ENCODE measurements at regions not wholly inside any gene's neighbourhood (a gene's known extent, or its start where the extent isn't known, plus 50 kb on each side); places are given as distances from the start of the nearest gene placed in this dataset.

DNA sequence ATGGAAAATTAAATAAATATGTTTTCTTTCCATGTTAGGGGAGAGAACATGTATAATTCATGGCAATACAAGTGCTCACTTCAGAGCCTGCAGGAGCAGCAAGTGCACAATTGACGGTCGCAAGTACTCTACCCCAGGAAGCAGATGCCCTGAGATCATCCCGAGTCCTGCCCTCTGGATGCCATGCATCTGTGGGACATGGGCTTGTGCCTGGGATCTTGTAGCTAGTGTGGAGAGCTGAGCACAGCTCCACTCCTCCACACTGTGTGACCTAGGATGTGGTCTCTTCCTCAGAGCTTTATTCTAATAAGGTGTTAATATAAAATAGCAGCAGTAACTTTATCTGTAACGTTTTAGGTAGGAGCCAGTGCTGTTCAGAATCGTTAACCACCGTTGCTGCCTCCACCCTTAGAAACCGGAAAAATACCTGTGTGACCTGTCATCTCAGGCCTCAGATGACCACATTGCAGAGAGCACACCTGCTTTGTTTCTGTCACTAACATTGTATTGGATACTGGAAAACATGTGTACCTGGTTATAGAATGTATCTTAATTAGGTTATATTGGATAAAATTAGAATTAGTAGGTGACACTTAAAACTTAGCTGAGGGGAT is 105.0 kb upstream of the GOLGA6L6 start:
- intact Hi-C loops (cut with micrococcal nuclease; ENCODE audit: unreplicated experiment) = no loop called here
- ATAC-seq = peak; percentile 57

DNA sequence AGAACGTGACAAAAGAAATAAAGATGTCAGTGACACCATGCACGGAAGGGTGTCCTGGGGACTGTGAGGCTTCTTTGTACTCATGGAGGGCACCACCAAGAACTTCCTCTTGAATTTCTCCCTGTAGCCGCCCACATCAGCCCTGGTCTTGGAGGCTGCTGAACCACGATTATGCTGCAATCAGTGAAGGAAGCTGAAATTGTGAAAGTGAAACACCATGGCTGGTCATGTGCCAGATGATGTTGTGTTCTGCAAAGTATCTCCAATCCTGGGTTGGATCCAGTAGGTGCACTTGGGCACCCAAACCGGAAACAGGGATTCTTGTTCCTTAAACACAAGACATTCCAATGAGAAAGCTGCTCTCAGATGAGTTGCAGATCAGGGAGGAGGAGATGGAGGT is 104.4 kb upstream of the GOLGA6L6 start:
- DNase-seq (ENCODE audit: low read depth, low spot score) = no peak
- H3K27me3 ChIP-seq (ENCODE audit: control insufficient read depth, insufficient read depth, low read length) = peaks cover 25% of the 10 kb centered on the region
- no peak overlapping the region for H3K4me3 ChIP-seq (ENCODE audit: low read depth in 2 of 2, low read length in 2 of 2)
- H3K9me3 ChIP-seq (ENCODE audit: control insufficient read depth, insufficient read depth, low read depth, low read length) = no peaks in the 10 kb centered on the region
- TF ChIP-seq TCF7L2 (IDR thresholded peaks at IDR 0.05; ENCODE audit: low read depth, low read length) = no peak
- TF ChIP-seq SIN3A (IDR thresholded peaks at IDR 0.05; ENCODE audit: borderline replicate concordance, insufficient read depth, low read depth, low read length) = no peak
- ChIA-PET POLR2A (no interaction called here), CTCF (no interaction called here)
- no peaks in the 10 kb centered on the region for H3K36me3 ChIP-seq (ENCODE audit: control insufficient read depth, insufficient read depth, low read length)
- in situ Hi-C loops (cut with HindIII; ENCODE audit: low pct_unique_long_range_greater_than_20kb, low sequenced_read_pairs) = no loop called here
- no TSS peak for BruUV-seq (replicated peaks)
- 0 out of 2 replicates have a peak, but pooled peaks cover 3% of the 10 kb centered on the region for H3K4me1 ChIP-seq (ENCODE audit: control insufficient read depth, insufficient read depth, low read length)
- ATAC-seq = peak; percentile 37; the same call in 1 of the 2 replicates
- intact Hi-C loops (cut with micrococcal nuclease; ENCODE audit: unreplicated experiment) = no loop called here
- no peak overlapping the region for H3K27ac ChIP-seq (ENCODE audit: low read length)

More for the DNA sequence above, 105.0 kb upstream of the GOLGA6L6 start:
- CTCF ChIA-PET = no interaction called here
- H3K4me3 ChIP-seq (ENCODE audit: low read depth in 2 of 2, low read length in 2 of 2) = no peak overlapping the region
- DNase-seq (ENCODE audit: low read depth, low spot score) = no peak
- in situ Hi-C loops (cut with HindIII; ENCODE audit: low pct_unique_long_range_greater_than_20kb, low sequenced_read_pairs) = no loop called here
- no TSS peak for BruUV-seq (replicated peaks)
- no peak overlapping the region for H3K27ac ChIP-seq (ENCODE audit: low read length)
- no peaks in the 10 kb centered on the region for H3K9me3 ChIP-seq (ENCODE audit: control insufficient read depth, insufficient read depth, low read depth, low read length)
- TF ChIP-seq, protein P1, sequence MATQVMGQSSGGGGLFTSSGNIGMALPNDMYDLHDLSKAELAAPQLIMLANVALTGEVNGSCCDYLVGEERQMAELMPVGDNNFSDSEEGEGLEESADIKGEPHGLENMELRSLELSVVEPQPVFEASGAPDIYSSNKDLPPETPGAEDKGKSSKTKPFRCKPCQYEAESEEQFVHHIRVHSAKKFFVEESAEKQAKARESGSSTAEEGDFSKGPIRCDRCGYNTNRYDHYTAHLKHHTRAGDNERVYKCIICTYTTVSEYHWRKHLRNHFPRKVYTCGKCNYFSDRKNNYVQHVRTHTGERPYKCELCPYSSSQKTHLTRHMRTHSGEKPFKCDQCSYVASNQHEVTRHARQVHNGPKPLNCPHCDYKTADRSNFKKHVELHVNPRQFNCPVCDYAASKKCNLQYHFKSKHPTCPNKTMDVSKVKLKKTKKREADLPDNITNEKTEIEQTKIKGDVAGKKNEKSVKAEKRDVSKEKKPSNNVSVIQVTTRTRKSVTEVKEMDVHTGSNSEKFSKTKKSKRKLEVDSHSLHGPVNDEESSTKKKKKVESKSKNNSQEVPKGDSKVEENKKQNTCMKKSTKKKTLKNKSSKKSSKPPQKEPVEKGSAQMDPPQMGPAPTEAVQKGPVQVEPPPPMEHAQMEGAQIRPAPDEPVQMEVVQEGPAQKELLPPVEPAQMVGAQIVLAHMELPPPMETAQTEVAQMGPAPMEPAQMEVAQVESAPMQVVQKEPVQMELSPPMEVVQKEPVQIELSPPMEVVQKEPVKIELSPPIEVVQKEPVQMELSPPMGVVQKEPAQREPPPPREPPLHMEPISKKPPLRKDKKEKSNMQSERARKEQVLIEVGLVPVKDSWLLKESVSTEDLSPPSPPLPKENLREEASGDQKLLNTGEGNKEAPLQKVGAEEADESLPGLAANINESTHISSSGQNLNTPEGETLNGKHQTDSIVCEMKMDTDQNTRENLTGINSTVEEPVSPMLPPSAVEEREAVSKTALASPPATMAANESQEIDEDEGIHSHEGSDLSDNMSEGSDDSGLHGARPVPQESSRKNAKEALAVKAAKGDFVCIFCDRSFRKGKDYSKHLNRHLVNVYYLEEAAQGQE (IDR thresholded peaks at IDR 0.05; ENCODE audit: insufficient read depth in 1 of 2, low read depth in 2 of 2, low read length in 1 of 2) = no peak
- no peak for TF ChIP-seq POLR2AphosphoS5 (IDR thresholded peaks at IDR 0.05; ENCODE audit: low read depth, low read length)
- no peak for TF ChIP-seq TCF7L2 (IDR thresholded peaks at IDR 0.05; ENCODE audit: low read depth, low read length)
- TF ChIP-seq, protein P2, sequence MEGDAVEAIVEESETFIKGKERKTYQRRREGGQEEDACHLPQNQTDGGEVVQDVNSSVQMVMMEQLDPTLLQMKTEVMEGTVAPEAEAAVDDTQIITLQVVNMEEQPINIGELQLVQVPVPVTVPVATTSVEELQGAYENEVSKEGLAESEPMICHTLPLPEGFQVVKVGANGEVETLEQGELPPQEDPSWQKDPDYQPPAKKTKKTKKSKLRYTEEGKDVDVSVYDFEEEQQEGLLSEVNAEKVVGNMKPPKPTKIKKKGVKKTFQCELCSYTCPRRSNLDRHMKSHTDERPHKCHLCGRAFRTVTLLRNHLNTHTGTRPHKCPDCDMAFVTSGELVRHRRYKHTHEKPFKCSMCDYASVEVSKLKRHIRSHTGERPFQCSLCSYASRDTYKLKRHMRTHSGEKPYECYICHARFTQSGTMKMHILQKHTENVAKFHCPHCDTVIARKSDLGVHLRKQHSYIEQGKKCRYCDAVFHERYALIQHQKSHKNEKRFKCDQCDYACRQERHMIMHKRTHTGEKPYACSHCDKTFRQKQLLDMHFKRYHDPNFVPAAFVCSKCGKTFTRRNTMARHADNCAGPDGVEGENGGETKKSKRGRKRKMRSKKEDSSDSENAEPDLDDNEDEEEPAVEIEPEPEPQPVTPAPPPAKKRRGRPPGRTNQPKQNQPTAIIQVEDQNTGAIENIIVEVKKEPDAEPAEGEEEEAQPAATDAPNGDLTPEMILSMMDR (IDR thresholded peaks at IDR 0.05) = no peak
- no peak for TF ChIP-seq SIN3A (IDR thresholded peaks at IDR 0.05; ENCODE audit: borderline replicate concordance, insufficient read depth, low read depth, low read length)
- POLR2A ChIA-PET = no interaction called here
- H3K4me1 ChIP-seq (ENCODE audit: control insufficient read depth, insufficient read depth, low read length) = 0 out of 2 replicates have a peak, but pooled peaks cover 3% of the 10 kb centered on the region
- peaks cover 25% of the 10 kb centered on the region for H3K27me3 ChIP-seq (ENCODE audit: control insufficient read depth, insufficient read depth, low read length)
- no peaks in the 10 kb centered on the region for H3K36me3 ChIP-seq (ENCODE audit: control insufficient read depth, insufficient read depth, low read length)

DNA sequence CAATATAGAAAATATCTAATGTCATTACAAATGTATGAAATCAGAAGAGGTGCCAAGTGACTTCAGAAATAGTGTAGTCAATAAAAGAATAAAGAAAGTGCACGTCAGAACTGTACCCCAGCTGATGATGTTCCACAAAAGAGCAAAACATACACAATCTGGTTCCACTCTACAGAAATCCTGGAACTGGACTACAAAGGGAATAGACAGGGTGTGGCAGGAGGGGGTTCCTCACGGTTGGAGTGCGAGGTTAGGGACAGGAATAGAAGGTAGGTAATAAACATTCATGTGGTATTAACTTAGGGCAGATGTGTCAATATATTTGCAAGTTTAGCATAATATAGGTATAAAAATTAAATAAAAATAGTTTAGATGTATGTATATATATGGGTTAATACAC is 103.3 kb upstream of the GOLGA6L6 start:
- no peak overlapping the region for H3K4me3 ChIP-seq (ENCODE audit: low read depth in 2 of 2, low read length in 2 of 2)
- no peaks in the 10 kb centered on the region for H3K9me3 ChIP-seq (ENCODE audit: control insufficient read depth, insufficient read depth, low read depth, low read length)
- ATAC-seq (no peak), DNase-seq (ENCODE audit: low read depth, low spot score) (no peak)
- in situ Hi-C loops (cut with HindIII; ENCODE audit: low pct_unique_long_range_greater_than_20kb, low sequenced_read_pairs) (no loop called here), intact Hi-C loops (cut with micrococcal nuclease; ENCODE audit: unreplicated experiment) (no loop called here)
- CTCF ChIA-PET = no interaction called here
- POLR2A ChIA-PET = no interaction called here
- no TSS peak for BruUV-seq (replicated peaks)
- H3K4me1 ChIP-seq (ENCODE audit: control insufficient read depth, insufficient read depth, low read length) = 0 out of 2 replicates have a peak, but pooled peaks cover 3% of the 10 kb centered on the region
- no peaks in the 10 kb centered on the region for H3K36me3 ChIP-seq (ENCODE audit: control insufficient read depth, insufficient read depth, low read length)
- peaks cover 25% of the 10 kb centered on the region for H3K27me3 ChIP-seq (ENCODE audit: control insufficient read depth, insufficient read depth, low read length)
- no peak for TF ChIP-seq POLR2AphosphoS5 (IDR thresholded peaks at IDR 0.05; ENCODE audit: low read depth, low read length)
- TF ChIP-seq SIN3A (IDR thresholded peaks at IDR 0.05; ENCODE audit: borderline replicate concordance, insufficient read depth, low read depth, low read length) = no peak
- TF ChIP-seq, protein P2 (IDR thresholded peaks at IDR 0.05) = 0 out of 2 replicates have a peak, but pooled peaks have one; percentile 6
- H3K27ac ChIP-seq (ENCODE audit: low read length) = no peak overlapping the region
